Astrocyte (in vitro differentiated cells and primary cell): ENCODE measurements at regions not wholly inside any gene's neighbourhood (a gene's known extent, or its start where the extent isn't known, plus 50 kb on each side); places are given as distances from the start of the nearest gene placed in this dataset.

Source experiments
- DNase-seq: peaks from one replicate; pipeline ENCODE4 v3.0.0-alpha.2; 2010; ENCODE audit warnings: low read depth
- FAIRE-seq: peaks from 2 replicates; lab custom pipeline; 2011; peaks lifted over from hg19 to GRCh38; lab: Jason Lieb, UNC
- H2AFZ ChIP-seq: 2 replicates; pipeline ENCODE4 v1.6.0; 2012; ENCODE audit warnings: low read depth, low read length, inconsistent platforms
- H3K27ac ChIP-seq: 2 replicates; pipeline ENCODE4 v1.5.1; 2011; ENCODE audit warnings: low read depth, low read length, inconsistent platforms
- H3K27me3 ChIP-seq: 2 replicates; pipeline ENCODE4 v1.6.0; 2011; ENCODE audit warnings: low read length, inconsistent platforms; ENCODE audit not compliant: insufficient read depth
- H3K36me3 ChIP-seq: 2 replicates; pipeline ENCODE4 v1.5.1; 2011; ENCODE audit warnings: low read length, inconsistent platforms; ENCODE audit not compliant: insufficient read depth
- H3K4me1 ChIP-seq: 2 replicates; pipeline ENCODE4 v1.5.1; 2011; ENCODE audit warnings: low read length, inconsistent platforms; ENCODE audit not compliant: insufficient read depth
- H3K4me2 ChIP-seq: 2 replicates; pipeline ENCODE4 v1.6.0; 2012; ENCODE audit warnings: low read length, inconsistent platforms
- H3K4me3 ChIP-seq: 2 replicates; pipeline ENCODE4 v1.5.1; 2011; ENCODE audit warnings: low read depth, mild to moderate bottlenecking, low read length, inconsistent platforms; ENCODE audit not compliant: insufficient read depth
- H3K79me2 ChIP-seq: 2 replicates; pipeline ENCODE4 v1.6.0; 2012; ENCODE audit warnings: mild to moderate bottlenecking, low read length, inconsistent platforms; ENCODE audit not compliant: insufficient read depth
- H3K9ac ChIP-seq: 2 replicates; pipeline ENCODE4 v1.6.0; 2012; ENCODE audit warnings: mild to moderate bottlenecking, low read length, inconsistent platforms
- H3K9me3 ChIP-seq: 2 replicates; pipeline ENCODE4 v1.5.1; 2012; ENCODE audit warnings: low read depth, mild to moderate bottlenecking, low read length, inconsistent platforms; ENCODE audit not compliant: insufficient read depth
- H4K20me1 ChIP-seq: 2 replicates; pipeline ENCODE4 v1.6.0; 2012; ENCODE audit warnings: low read length, inconsistent platforms; ENCODE audit not compliant: insufficient read depth
- H3K27ac Mint-ChIP-seq: one replicate; pipeline ENCODE4 v1.8.0; 2021; ENCODE audit warnings: mild to moderate bottlenecking, mixed read lengths; ENCODE audit not compliant: unreplicated experiment
- H3K27me3 Mint-ChIP-seq: one replicate; pipeline ENCODE4 v1.8.0; 2021; ENCODE audit warnings: low read depth, mixed read lengths; ENCODE audit not compliant: unreplicated experiment
- H3K36me3 Mint-ChIP-seq: one replicate; pipeline ENCODE4 v1.8.0; 2021; ENCODE audit warnings: low read depth, mixed read lengths; ENCODE audit not compliant: unreplicated experiment
- H3K4me1 Mint-ChIP-seq: one replicate; pipeline ENCODE4 v1.8.0; 2021; ENCODE audit warnings: low read depth, mixed read lengths; ENCODE audit not compliant: unreplicated experiment
- H3K4me3 Mint-ChIP-seq: one replicate; pipeline ENCODE4 v1.8.0; 2021; ENCODE audit warnings: mild to moderate bottlenecking, moderate library complexity, mixed read lengths; ENCODE audit not compliant: unreplicated experiment
- H3K9me3 Mint-ChIP-seq: one replicate; pipeline ENCODE4 v1.8.0; 2021; ENCODE audit warnings: mild to moderate bottlenecking, mixed read lengths; ENCODE audit not compliant: unreplicated experiment
- EZH2 ChIP-seq: IDR thresholded peaks from 2 replicates; pipeline ENCODE4 v1.6.1; 2012; ENCODE audit warnings: mild to moderate bottlenecking, low read length, inconsistent platforms; ENCODE audit not compliant: insufficient read depth
- TF ChIP-seq, protein P1 (sequence below): IDR thresholded peaks from 2 replicates; pipeline ENCODE4 v1.5.1; 2011; ENCODE audit warnings: low read depth, mild to moderate bottlenecking, inconsistent platforms, low read length, moderate library complexity; ENCODE audit not compliant: insufficient read depth

- Histone ChIP-seq H3K9ac (no peak overlapping the region), H3K4me2 (no peak overlapping the region), H3K27ac (no peak overlapping the region), H2AFZ (no peak overlapping the region), H4K20me1 (no peaks in the 10 kb centered on the region), H3K4me1 (no peaks in the 10 kb centered on the region), H3K36me3 (no peaks in the 10 kb centered on the region), H3K79me2 (no peaks in the 10 kb centered on the region), H3K27me3 (no peaks in the 10 kb centered on the region), H3K4me3 (no peak overlapping the region), H3K9me3 (no peaks in the 10 kb centered on the region)
- H3K27ac Mint-ChIP-seq, result no peak overlapping the region
- no peak for TF ChIP-seq EZH2
- TF ChIP-seq, protein P1, sequence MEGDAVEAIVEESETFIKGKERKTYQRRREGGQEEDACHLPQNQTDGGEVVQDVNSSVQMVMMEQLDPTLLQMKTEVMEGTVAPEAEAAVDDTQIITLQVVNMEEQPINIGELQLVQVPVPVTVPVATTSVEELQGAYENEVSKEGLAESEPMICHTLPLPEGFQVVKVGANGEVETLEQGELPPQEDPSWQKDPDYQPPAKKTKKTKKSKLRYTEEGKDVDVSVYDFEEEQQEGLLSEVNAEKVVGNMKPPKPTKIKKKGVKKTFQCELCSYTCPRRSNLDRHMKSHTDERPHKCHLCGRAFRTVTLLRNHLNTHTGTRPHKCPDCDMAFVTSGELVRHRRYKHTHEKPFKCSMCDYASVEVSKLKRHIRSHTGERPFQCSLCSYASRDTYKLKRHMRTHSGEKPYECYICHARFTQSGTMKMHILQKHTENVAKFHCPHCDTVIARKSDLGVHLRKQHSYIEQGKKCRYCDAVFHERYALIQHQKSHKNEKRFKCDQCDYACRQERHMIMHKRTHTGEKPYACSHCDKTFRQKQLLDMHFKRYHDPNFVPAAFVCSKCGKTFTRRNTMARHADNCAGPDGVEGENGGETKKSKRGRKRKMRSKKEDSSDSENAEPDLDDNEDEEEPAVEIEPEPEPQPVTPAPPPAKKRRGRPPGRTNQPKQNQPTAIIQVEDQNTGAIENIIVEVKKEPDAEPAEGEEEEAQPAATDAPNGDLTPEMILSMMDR, result no peak
- no peaks in the 10 kb centered on the region for H3K9me3 Mint-ChIP-seq
- H3K36me3 Mint-ChIP-seq, result no peaks in the 10 kb centered on the region
- no peaks in the 10 kb centered on the region for H3K4me1 Mint-ChIP-seq
- DNase-seq (no peak), FAIRE-seq (no peak)
- H3K4me3 Mint-ChIP-seq, result no peak overlapping the region
- H3K27me3 Mint-ChIP-seq, result no peaks in the 10 kb centered on the region
Measured at GRCh38 chr15:95946926-95947325, 383.6 kb upstream of the NR2F2 start.

- Histone ChIP-seq H3K27me3 (no peaks in the 10 kb centered on the region), H2AFZ (no peak overlapping the region), H3K4me3 (no peak overlapping the region), H3K4me1 (no peaks in the 10 kb centered on the region), H3K4me2 (no peak overlapping the region), H3K36me3 (no peaks in the 10 kb centered on the region), H3K9me3 (no peaks in the 10 kb centered on the region), H3K9ac (no peak overlapping the region), H3K79me2 (no peaks in the 10 kb centered on the region), H4K20me1 (no peaks in the 10 kb centered on the region), H3K27ac (no peak overlapping the region)
- Mint-ChIP-seq H3K4me3 (no peak overlapping the region), H3K27ac (no peak overlapping the region), H3K27me3 (no peaks in the 10 kb centered on the region), H3K4me1 (no peaks in the 10 kb centered on the region), H3K9me3 (no peaks in the 10 kb centered on the region), H3K36me3 (no peaks in the 10 kb centered on the region)
- no peak for DNase-seq
- no peak for TF ChIP-seq EZH2
- TF ChIP-seq, protein P1, result no peak
- FAIRE-seq, result no peak
Measured at GRCh38 chr15:95948411-95948810, 382.1 kb upstream of the NR2F2 start.

GRCh38 chr15:95953032-95953431 lies 377.5 kb upstream of the NR2F2 start:
- H3K4me3 ChIP-seq, result no peak overlapping the region
- DNase-seq (no peak), FAIRE-seq (no peak)
- H3K4me1 ChIP-seq, result no peaks in the 10 kb centered on the region
- H3K27ac Mint-ChIP-seq, result no peak overlapping the region
- H3K4me3 Mint-ChIP-seq, result no peak overlapping the region
- no peaks in the 10 kb centered on the region for H3K79me2 ChIP-seq
- H4K20me1 ChIP-seq, result no peaks in the 10 kb centered on the region
- no peaks in the 10 kb centered on the region for H3K9me3 Mint-ChIP-seq
- H3K27ac ChIP-seq, result no peak overlapping the region
- H3K9ac ChIP-seq, result no peak overlapping the region
- no peaks in the 10 kb centered on the region for H3K27me3 Mint-ChIP-seq
- no peaks in the 10 kb centered on the region for H3K27me3 ChIP-seq
- TF ChIP-seq, protein P1, result no peak
- TF ChIP-seq EZH2, result no peak
- H2AFZ ChIP-seq, result no peak overlapping the region
- no peaks in the 10 kb centered on the region for H3K36me3 Mint-ChIP-seq
- H3K4me2 ChIP-seq, result no peak overlapping the region
- no peaks in the 10 kb centered on the region for H3K4me1 Mint-ChIP-seq
- H3K36me3 ChIP-seq, result no peaks in the 10 kb centered on the region
- H3K9me3 ChIP-seq, result no peaks in the 10 kb centered on the region
